HCT116 (cell line): ENCODE measurements at regions not wholly inside any gene's neighbourhood (a gene's known extent, or its start where the extent isn't known, plus 50 kb on each side); places are given as distances from the start of the nearest gene placed in this dataset.

Experiments used
- ATAC-seq: fragments of 200-7000 bp; cut with Tn5 transposase; 2 replicates; pipeline ENCODE4 v1.9.1; 2020; ENCODE audit warnings: mild to moderate bottlenecking, moderate library complexity
- BruUV-seq: library from RNA; stranded (reverse); fragments of 400-500 nt; replicated peaks from 2 replicates; lab custom pipeline; 2021; lab: Mats Ljungman, UMichigan
- CTCF ChIA-PET: fragments of 300-600 bp; sonication (Branson Sonifier 250); formaldehyde crosslinking; loops from one replicate; lab custom pipeline; 2021; ENCODE audit warnings: antibody characterized with exemption; lab: Charles Lee
- POLR2A ChIA-PET: fragments of 300-600, 350-600 bp; sonication (Branson Sonifier 250); formaldehyde crosslinking; loops from one replicate; lab custom pipeline; 2021; ENCODE audit warnings: antibody characterized with exemption; lab: Charles Lee
- RAD21 ChIA-PET, 2 experiments: fragments of 300-600 bp; sonication (Branson Sonifier 250); formaldehyde crosslinking; loops; one replicate each; lab custom pipeline; 2023; ENCODE audit warnings: low total read pairs in 2 of 2; ENCODE audit not compliant: uncharacterized antibody in 2 of 2, unreplicated experiment in 2 of 2, low non-redundant PET in 1 of 2; lab: Charles Lee
- DNase-seq: peaks from one replicate; pipeline ENCODE4 v3.0.0-alpha.2; 2010; ENCODE audit warnings: low read depth, low spot score
- H2AFZ ChIP-seq: fragments of 200-600 bp; shearing (Covaris generic), sonication (generic); 2 replicates; pipeline ENCODE4 v1.6.1; 2017; ENCODE audit warnings: low read depth, mixed run types, mixed read lengths, antibody characterized with exemption, low read length; ENCODE audit not compliant: poor library complexity, severe bottlenecking
- H3K27ac ChIP-seq: 2 replicates; pipeline ENCODE4 v1.5.1; 2012; ENCODE audit warnings: low read depth, low read length
- H3K27me3 ChIP-seq: fragments of 200-600 bp; sonication (generic); 2 replicates; pipeline ENCODE4 v1.6.1; 2016; ENCODE audit warnings: mixed run types, low read length, mixed read lengths; ENCODE audit not compliant: insufficient read depth
- H3K36me3 ChIP-seq, 2 experiments: fragments of 200-500 bp in 1 of 2; fragments of 200-600 bp in 1 of 2; sonication (Bioruptor generic) in 1 of 2; sonication (generic) in 1 of 2; 2 replicates each; pipeline versions ENCODE4 v1.5.1 to v1.6.1; 2014 to 2016; ENCODE audit warnings: low read length in 2 of 2, inconsistent platforms in 1 of 2, mixed read lengths in 1 of 2, mixed run types in 1 of 2; ENCODE audit not compliant: insufficient read depth in 2 of 2, control insufficient read depth in 1 of 2
- H3K4me1 ChIP-seq, 2 experiments: fragments of 200-600 bp in 1 of 2; sonication (generic) in 1 of 2; 2 replicates each; pipeline versions ENCODE4 v1.5.1 to v1.6.1; 2012 to 2017; ENCODE audit warnings: low read length in 2 of 2, inconsistent platforms in 1 of 2, mild to moderate bottlenecking in 1 of 2, mixed read lengths in 1 of 2, mixed run types in 1 of 2, moderate library complexity in 1 of 2; ENCODE audit not compliant: insufficient read depth in 2 of 2, control insufficient read depth in 1 of 2
- H3K4me2 ChIP-seq: fragments of 200-600 bp; sonication (generic); 2 replicates; pipeline ENCODE4 v1.6.1; 2017; ENCODE audit warnings: mixed run types, low read length, mixed read lengths
- H3K4me3 ChIP-seq, 2 experiments: fragments of 200-600 bp in 1 of 2; sonication (generic) in 1 of 2; replicated peaks in 1 of 2; 2 replicates each; pipeline ENCODE4 v1.5.1; 2011 to 2016; ENCODE audit warnings: low read length in 2 of 2, control low read depth in 1 of 2, low read depth in 1 of 2, mild to moderate bottlenecking in 1 of 2, mixed read lengths in 1 of 2, mixed run types in 1 of 2
- H3K79me2 ChIP-seq: fragments of 200-600 bp; sonication (generic); 2 replicates; pipeline ENCODE4 v1.6.1; 2017; ENCODE audit warnings: mild to moderate bottlenecking, mixed run types, low read length, moderate library complexity, mixed read lengths; ENCODE audit not compliant: insufficient read depth
- H3K9ac ChIP-seq: fragments of 200-600 bp; sonication (generic); 2 replicates; pipeline ENCODE4 v1.6.1; 2016; ENCODE audit warnings: low read length, mixed read lengths
- H3K9me2 ChIP-seq: fragments of 200-600 bp; sonication (generic), shearing (Covaris generic); 2 replicates; pipeline ENCODE4 v1.6.1; 2017; ENCODE audit warnings: mixed run types, mild to moderate bottlenecking, moderate library complexity; ENCODE audit not compliant: insufficient read depth
- H3K9me3 ChIP-seq, 2 experiments: fragments of 200-500 bp in 1 of 2; fragments of 200-600 bp in 1 of 2; sonication (Bioruptor generic) in 1 of 2; sonication (generic) in 1 of 2; 2 replicates each; pipeline ENCODE4 v1.6.1; 2014 to 2017; ENCODE audit warnings: low read length in 2 of 2, mixed read lengths in 2 of 2, inconsistent platforms in 1 of 2, low read depth in 1 of 2, mild to moderate bottlenecking in 1 of 2, mixed run types in 1 of 2, moderate library complexity in 1 of 2; ENCODE audit not compliant: control insufficient read depth in 1 of 2, insufficient read depth in 1 of 2
- H4K20me1 ChIP-seq: fragments of 200-600 bp; sonication (generic), shearing (Covaris generic); 2 replicates; pipeline ENCODE4 v1.6.1; 2017; ENCODE audit warnings: mixed run types, mild to moderate bottlenecking, moderate library complexity; ENCODE audit not compliant: insufficient read depth
- CTCF ChIP-seq, 3 experiments: fragments of 200-600 bp in 1 of 3; sonication (generic) in 1 of 3; IDR thresholded peaks in 2 of 3; conservative IDR thresholded peaks in 1 of 3; 2 replicates each; pipeline ENCODE4 v1.5.1; 2012 to 2017; ENCODE audit warnings: low read depth in 2 of 3, low read length in 2 of 3, antibody characterized with exemption in 1 of 3, borderline replicate concordance in 1 of 3, control low read depth in 1 of 3, mild to moderate bottlenecking in 1 of 3, mixed read lengths in 1 of 3, mixed run types in 1 of 3, moderate library complexity in 1 of 3; ENCODE audit not compliant: insufficient read depth in 1 of 3
- EGR1 ChIP-seq: IDR thresholded peaks from 2 replicates; pipeline ENCODE4 v1.6.1; 2012; ENCODE audit warnings: low read depth
- ELF1 ChIP-seq: IDR thresholded peaks from 2 replicates; pipeline ENCODE4 v1.6.1; 2012; ENCODE audit warnings: low read depth, borderline replicate concordance
- RAD21 ChIP-seq: IDR thresholded peaks from 2 replicates; pipeline ENCODE4 v1.6.1; 2012; ENCODE audit warnings: low read depth, mild to moderate bottlenecking
- REST ChIP-seq: IDR thresholded peaks from 2 replicates; pipeline ENCODE4 v1.6.1; 2012; ENCODE audit warnings: low read depth
- SIN3A ChIP-seq: IDR thresholded peaks from 2 replicates; pipeline ENCODE4 v1.6.1; 2012; ENCODE audit warnings: low read depth
- TCF7L2 ChIP-seq: IDR thresholded peaks from 2 replicates; pipeline ENCODE4 v1.7.0; 2011; ENCODE audit warnings: borderline replicate concordance, inconsistent platforms; ENCODE audit not compliant: insufficient read depth, insufficient read length; ENCODE audit errors: extremely low read depth
- YY1 ChIP-seq: IDR thresholded peaks from 2 replicates; pipeline ENCODE4 v1.6.1; 2011; ENCODE audit warnings: low read length, low read depth, moderate library complexity, mild to moderate bottlenecking; ENCODE audit not compliant: insufficient replicate concordance; ENCODE audit errors: extremely low read depth
- ZBTB33 ChIP-seq: IDR thresholded peaks from 2 replicates; pipeline ENCODE4 v1.6.1; 2011; ENCODE audit warnings: mild to moderate bottlenecking, low read length, moderate library complexity; ENCODE audit not compliant: insufficient replicate concordance; ENCODE audit errors: extremely low read depth
- ZFX ChIP-seq: fragments of 450-650 bp; IDR thresholded peaks from 2 replicates; pipeline ENCODE4 v1.6.1; 2017
- intact Hi-C: fragments of 100-400 bp; cut with micrococcal nuclease; formaldehyde crosslinking; loops from 2 replicates; pipeline ENCODE4 v1.10.0; 2022

- intact Hi-C loops = no loop called here
- H2AFZ ChIP-seq = no peak overlapping the region
- no TSS peak for BruUV-seq
- H3K27ac ChIP-seq = no peak overlapping the region
- no peak overlapping the region for H3K4me3 ChIP-seq
- CTCF ChIA-PET = no interaction called here
- H3K9me2 ChIP-seq = no peaks in the 10 kb centered on the region
- RAD21 ChIA-PET = no interaction called here
- no peak for ATAC-seq
- POLR2A ChIA-PET = no interaction called here
- no peak for TF ChIP-seq ZFX
- TF ChIP-seq, all 23 proteins: peak for 0
- H3K27me3 ChIP-seq = no peaks in the 10 kb centered on the region
- H3K36me3 ChIP-seq = no peaks in the 10 kb centered on the region
- H3K79me2 ChIP-seq = no peaks in the 10 kb centered on the region
- no peaks in the 10 kb centered on the region for H3K9me3 ChIP-seq
- no peak overlapping the region for H3K9ac ChIP-seq
- no peaks in the 10 kb centered on the region for H3K4me1 ChIP-seq
- no peak for DNase-seq
- H4K20me1 ChIP-seq = no peaks in the 10 kb centered on the region
- H3K4me2 ChIP-seq = no peak overlapping the region
Observed at GRCh38 chr6:105453968-105454367, 51.1 kb upstream of the PREP start.

GRCh38 chr6:105452924-105453756 lies 50.3 kb upstream of the PREP start:
- Histone ChIP-seq H3K9ac (no peak overlapping the region), H3K36me3 (no peaks in the 10 kb centered on the region), H3K4me3 (no peak overlapping the region), H3K79me2 (no peaks in the 10 kb centered on the region), H3K27ac (no peak overlapping the region), H3K9me3 (no peaks in the 10 kb centered on the region), H3K9me2 (no peaks in the 10 kb centered on the region), H4K20me1 (no peaks in the 10 kb centered on the region), H3K4me1 (no peaks in the 10 kb centered on the region), H3K27me3 (no peaks in the 10 kb centered on the region), H3K4me2 (no peak overlapping the region), H2AFZ (no peak overlapping the region)
- POLR2A ChIA-PET = no interaction called here
- RAD21 ChIA-PET = no interaction called here
- DNase-seq = no peak
- intact Hi-C loops = no loop called here
- CTCF ChIA-PET = no interaction called here
- ATAC-seq = no peak
- no TSS peak for BruUV-seq
- TF ChIP-seq YY1 (no peak), ELF1 (no peak), REST (no peak), RAD21 (no peak), ZFX (no peak), ZBTB33 (no peak), TCF7L2 (no peak), SIN3A (no peak), CTCF (IDR thresholded peaks at IDR 0.05 in 2 of 3, conservative IDR thresholded peaks at IDR 0.05 in 1 of 3; ENCODE audit: borderline replicate concordance in 1 of 3, insufficient read depth in 1 of 3, low read depth in 2 of 3, low read length in 2 of 3) (no peak), EGR1 (no peak)
